Stimulated activated CD4-positive, alpha-beta T cell treated with anti-CD3 and anti-CD28 coated beads, Interleukin-15, amount 100 ng/mL, for 48 hours (primary cell): ENCODE measurements at regions not wholly inside any gene's neighbourhood (a gene's known extent, or its start where the extent isn't known, plus 50 kb on each side); places are given as distances from the start of the nearest gene placed in this dataset.

ENCODE experiments used
- DNase-seq, 2 donors: peaks; one replicate each; pipeline ENCODE4 v3.0.0-alpha.2; 2020; ENCODE audit warnings: low read depth in 2 of 2

- DNase-seq: no peak
Observed at GRCh38 chr22:46066691-46067090, 83.6 kb upstream of the PPARA start.

DNA sequence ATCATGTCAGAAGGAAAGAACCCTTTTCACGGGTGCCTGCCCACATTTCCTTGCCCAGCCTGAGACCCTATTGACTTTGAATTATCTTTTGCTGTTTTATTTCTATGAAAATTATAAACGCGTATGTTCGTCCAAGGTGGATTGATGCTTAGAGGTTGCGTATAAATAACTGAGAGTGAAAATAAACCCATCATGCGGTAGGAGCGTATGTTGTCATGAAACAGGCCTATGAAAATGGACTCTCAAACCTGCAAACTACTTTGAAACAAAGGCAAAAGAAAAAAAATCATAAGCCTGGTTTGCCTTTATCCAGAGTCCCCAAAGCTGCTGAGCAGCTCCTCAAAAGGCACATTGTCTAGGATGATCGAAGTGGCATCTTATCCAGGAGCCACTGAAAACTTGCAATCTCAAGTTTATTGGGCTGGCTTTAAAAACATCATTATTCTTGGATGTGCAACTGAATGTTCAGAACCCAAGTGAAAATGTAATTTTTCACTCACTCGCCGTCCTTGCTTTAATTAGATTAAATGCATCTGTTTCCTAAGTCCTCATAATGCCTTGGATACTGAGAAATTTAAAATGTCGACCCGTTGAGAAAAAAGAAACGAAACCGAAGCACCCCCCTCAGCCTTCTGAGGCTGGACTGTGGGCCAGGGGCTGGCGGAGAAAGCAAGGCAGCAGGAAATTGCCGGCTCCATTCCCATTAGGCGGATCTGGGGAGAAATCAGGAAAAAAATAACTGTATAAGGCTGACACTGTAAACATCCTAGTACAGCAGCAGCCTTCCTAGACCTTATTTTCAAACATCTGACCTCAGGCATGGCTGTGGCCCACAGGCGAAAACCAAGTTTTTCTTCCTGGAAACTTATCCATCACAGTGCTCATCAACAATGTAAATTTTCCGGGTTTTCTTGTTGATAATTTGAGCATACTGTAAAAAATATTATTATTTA is 82.9 kb upstream of the PPARA start:
- DNase-seq: no peak

DNA sequence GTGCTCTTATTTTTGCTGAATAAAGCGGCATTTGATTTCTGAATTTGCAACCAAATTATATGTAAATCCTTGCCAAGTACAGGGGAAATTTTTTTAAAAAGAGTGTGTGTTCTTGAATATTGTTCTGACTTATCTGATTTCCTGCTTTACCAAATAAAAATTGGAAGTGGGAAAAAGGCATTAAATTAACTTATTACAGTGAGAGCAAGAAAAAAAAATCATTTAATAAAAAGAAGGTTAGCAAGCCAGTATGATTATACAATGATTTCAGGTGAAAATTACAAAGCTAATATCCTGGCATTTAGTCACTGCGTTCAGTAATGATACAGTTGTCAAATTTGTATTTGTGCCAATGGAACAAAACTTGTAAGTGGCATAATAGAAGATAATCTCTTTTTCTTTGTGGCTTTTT is 82.1 kb upstream of the PPARA start:
- DNase-seq: no peak

- DNase-seq: no peak
Observed at GRCh38 chr22:46068593-46069491, 81.5 kb upstream of the PPARA start.

DNA sequence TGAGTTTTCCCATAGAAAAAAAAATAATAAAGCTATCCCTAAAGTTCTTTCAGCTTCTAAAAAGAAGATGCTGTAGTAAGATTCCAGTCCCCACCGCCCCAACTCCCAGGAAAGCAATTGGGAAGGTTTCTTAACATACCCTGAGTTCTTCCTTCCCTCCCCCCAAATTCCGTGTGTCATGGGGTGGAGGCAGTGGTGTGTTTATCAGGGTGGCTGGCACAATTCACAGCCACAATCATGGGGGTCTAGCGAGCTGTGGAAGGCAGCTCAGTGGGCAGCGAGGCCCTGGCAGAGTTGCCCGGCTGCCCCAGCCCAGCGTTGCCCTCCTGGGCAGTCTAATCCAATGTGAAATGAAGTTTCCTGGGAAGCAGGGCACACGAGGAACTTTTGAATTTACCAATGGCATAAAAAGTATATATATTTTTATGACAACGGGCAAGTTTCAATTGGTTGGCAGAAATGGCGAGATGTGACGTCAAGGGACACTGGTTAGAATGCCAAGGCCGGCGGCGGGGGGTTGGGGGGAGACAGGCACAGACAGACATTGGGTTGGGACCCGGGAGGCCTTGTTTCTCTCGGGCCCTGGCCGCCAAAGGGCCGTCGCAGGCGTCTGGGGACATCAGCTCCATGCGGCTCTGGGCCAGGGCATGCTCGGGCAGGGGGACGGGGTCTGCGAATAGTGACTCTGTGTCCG is 80.7 kb upstream of the PPARA start:
- peak in 1 of 2 donors; percentile 19 for DNase-seq

GRCh38 chr22:46070215-46070802 is 80.0 kb upstream of the PPARA start:
- peak in 1 of 2 donors; percentile 13 for DNase-seq

DNA sequence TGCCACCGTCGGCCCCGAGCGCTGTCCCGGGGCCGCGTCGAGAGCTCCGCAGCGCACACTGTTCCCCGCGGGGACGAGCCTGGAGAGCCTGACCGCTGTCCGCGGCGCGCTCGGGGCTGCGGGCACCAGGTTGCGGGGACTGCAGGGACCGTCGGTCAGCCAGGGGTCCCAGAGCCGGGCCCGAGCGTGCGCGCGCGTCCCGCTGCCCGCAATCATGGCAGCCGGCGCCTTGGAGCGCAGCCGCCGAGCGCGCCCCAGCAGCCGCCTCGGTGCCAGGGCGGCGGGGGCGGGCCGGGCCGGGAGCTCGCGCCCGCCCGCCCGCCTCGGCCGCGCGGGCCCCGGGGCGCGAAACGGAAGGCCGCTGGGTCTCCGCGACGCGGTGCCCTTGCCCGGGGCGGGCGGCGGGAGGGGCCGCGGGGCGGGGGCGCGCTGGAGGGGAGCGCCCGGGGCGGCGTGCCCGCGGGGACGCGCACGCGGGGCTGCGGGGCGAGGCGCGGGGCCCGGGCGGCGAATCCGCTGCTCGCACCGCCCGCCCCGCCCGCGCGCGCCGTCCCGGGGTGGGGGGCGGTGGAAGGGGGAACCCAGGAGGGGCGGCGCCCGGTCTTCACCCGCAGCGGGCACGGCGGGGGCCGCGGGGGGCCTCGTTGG is 79.4 kb upstream of the PPARA start:
- DNase-seq: peak in 1 of 2 donors; percentile 32

DNA sequence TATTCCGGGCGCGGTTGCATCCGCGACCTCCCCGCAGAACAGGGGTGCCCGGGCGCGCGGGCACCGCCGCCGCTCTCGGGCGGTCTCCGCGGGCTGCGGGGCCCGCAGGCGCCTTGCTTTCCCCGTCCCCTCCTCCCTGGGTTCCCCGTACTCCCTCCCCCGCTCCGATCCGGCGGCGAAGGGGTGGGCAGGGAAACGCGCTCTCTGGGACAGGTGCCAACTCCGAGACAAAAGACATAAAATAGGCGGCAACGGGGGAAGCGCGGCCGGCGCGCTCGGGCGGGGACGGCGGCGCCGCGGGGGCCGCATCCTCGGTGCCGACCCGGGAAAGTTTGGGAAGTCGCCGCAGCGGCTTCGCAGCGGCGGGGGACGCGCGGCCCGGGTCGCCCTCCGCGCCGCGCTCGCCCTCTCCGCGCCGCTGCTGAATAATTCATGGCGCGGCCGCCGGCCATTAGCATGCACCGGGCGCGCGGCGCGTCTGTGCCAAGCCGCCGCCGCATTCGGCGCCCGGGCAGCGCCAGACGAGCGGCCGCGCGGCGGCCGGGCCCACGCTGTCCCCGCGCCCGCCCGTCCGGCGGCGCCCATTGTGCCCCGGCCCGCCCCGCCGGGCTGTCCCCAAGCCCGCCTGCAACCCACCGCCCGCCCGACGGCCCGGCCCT is 78.7 kb upstream of the PPARA start:
- DNase-seq: peak in 1 of 2 donors; percentile 27

- peak in 1 of 2 donors; percentile 34 for DNase-seq
Observed at GRCh38 chr22:46072110-46072881, 78.0 kb upstream of the PPARA start.

DNA sequence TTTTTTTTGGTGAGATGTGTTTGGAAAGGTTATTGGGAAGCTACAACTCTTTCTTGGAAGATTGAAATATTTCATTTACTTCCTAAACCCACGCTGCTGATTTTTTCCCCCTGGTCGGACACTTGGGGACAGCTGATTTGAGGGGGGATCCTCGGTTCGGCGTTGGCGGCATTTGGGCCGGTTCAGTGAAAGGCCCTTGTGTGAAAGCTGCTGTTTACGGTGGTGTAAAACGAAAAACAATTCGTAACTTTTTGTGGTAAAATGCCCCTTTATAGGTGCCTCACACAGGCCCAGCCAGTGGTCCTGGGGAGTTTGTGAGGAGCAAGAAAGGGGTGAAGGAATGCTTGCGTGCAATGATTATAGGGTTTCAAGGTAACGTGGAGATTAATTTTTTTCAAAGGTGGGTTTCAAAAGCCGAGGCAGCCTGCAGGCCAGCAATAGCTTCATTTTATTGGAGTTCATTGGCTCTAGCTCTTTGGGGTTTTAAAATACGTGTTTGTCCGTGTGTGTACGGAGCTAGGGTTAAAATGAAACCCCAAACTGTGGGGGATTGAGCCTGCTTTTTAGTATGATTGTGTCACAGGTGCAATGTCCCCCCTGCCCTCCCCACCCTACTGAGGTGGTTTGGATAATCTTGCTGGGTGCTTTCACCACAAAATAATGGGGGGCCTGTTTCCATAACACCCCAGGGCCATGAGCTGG is 77.2 kb upstream of the PPARA start:
- DNase-seq: no peak

DNA sequence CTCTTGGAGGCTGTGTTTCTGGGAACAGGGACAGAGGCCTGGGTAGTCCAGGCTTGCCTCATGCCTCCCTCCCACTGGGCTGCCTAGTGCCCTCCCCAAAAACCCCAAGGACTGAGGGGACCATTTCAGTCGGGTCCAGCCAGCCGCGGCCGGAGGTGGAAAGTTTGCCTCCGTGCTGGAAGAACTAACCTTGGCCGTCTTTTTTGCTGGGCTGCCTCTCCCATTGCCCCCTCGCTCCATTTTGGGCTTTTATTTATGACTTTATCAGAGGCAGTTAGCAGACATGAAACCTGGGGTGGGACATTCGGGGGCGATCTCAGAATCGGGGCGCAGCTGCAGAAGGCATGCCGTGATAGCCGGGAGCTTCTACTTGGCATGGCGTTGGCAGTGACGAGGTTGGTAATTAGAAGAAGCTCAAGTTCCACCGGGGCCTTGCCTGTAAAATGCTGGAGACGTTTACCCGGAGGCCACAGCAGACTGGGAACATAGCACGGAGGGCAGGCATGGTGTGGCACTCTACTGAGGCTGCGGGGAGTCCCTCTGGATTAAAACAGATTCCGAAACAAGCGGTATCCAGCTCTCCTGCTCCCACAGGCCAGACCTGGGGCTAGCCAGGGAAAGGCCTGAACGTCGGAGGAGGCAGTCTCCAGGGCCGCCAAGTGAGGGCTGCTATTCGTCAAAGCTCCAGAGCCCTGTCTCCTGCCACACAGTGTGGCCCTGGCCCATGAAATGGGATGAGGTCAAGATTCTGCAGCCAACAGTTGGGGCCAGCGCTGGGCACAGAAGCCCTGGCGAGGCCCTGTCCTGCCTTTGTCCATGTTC is 76.4 kb upstream of the PPARA start:
- no peak for DNase-seq

DNA sequence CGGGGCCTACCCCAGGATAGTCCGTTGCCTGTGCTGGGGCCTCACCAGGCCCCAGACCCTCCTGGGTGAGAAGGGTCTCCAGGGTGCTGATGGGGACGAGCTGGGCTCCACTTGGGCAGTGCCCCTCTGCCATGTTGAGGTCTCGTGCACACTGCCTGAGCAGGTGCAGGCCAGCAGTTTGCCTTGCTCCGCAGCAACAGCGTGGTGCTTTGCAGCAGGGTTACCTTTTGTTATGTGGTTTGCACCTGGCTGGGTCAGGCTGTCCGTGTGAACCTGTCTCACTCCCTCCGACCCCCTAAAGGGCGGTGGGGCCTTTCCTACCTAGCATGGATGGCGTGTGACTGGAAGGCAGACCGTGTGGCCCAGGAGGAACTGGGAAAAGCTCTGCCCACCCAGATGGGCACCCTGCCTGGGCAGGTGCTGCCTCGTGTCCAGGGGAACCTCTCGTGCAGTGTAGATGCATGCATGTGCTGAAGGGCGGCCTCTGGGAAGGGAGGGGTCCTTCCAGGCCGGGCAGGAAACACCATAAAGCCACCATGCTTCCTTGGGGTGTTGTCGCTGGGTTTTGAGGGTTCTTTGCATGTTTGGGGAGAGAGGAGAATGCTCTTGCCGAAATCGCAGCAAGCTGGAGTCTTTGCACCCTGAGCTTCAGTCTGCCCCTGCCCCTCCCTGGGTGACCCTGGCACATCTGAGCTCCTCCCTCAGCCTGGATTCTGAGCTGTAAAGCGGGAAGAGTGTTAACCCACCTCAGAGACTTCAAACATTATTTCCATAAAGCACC is 75.4 kb upstream of the PPARA start:
- no peak for DNase-seq

DNA sequence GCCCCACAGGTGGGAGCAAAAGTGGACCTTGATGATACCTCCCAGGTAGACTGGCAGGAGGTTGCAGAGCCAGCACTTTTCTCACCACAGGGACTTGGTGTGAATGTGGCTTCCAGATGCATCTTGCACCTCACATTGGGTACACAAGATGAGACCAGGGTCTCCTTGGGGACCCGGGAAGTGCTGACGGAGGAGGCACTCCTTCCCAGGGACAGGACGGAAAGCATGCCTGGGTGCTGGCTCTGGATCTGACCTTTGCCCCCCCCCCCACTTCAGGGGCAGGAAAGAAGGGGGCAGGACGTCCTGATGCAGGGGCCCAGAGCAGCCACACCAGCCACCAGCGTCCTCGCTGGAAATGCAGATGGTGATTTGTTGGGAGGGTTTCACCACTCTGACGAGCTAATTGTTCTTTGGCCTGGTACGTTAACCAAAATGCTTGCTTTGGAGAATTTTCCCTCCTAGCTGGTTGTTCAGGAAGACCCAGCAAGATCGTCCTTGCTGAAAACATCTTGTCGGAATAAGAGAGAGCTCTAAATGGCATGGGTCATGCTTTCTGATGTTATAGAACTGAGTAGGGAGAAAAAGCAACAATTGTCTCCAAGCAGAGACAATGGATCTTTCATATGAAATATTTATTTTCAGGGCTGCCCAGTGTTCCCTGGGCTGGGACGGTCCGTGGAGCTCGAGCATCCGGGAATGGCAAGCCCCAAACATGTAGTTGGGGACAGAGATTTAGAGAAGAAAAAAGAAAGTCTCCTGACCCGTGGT is 74.4 kb upstream of the PPARA start:
- no peak for DNase-seq

GRCh38 chr22:46076651-46077339 is 73.5 kb upstream of the PPARA start:
- no peak for DNase-seq

DNA sequence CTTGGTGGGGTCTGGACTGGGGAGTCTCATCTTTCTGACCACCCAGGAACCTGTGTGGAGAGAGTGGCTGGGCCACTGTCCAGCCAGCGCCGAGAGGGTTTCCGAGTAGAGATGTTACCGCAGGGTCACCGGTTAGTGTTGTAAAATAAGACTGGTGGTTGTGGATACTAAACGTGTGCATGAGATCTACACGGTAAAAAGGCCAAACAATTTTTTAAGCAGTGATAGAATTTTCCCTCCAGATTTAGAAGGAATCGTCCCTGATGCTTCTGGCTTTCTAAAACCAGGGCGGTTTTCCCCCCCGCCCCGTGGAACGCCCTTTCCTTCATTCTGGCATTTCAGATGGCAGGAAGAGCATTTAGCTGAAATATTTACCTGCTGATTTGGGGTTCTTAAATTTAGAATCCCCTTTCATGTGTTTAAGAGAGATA is 72.6 kb upstream of the PPARA start:
- no peak for DNase-seq
